WERI-Rb-1 (cell line): ENCODE measurements at regions not wholly inside any gene's neighbourhood (a gene's known extent, or its start where the extent isn't known, plus 50 kb on each side); places are given as distances from the start of the nearest gene placed in this dataset.

Source experiments
- DNase-seq: peaks from one replicate; pipeline ENCODE4 v3.0.0-alpha.2; 2020
- H3K27ac ChIP-seq: fragments of 250-450 bp; sonication (Bioruptor Pico); 2 replicates; pipeline ENCODE4 v1.5.1; 2020; ENCODE audit warnings: mild to moderate bottlenecking, moderate library complexity
- H3K27me3 ChIP-seq: fragments of 250-450 bp; sonication (Bioruptor Pico); 2 replicates; pipeline ENCODE4 v1.5.1; 2021; ENCODE audit warnings: mild to moderate bottlenecking, low read depth, moderate library complexity; ENCODE audit not compliant: insufficient read depth, severe bottlenecking
- H3K36me3 ChIP-seq: fragments of 250-450 bp; sonication (Bioruptor Pico); 2 replicates; pipeline ENCODE4 v1.5.1; 2020; ENCODE audit warnings: mild to moderate bottlenecking, moderate library complexity
- H3K4me3 ChIP-seq: 2 replicates; pipeline ENCODE4 v1.5.1; 2011; ENCODE audit warnings: low read depth, mild to moderate bottlenecking, control low read depth, low read length
- H3K9me3 ChIP-seq: fragments of 250-450 bp; sonication (Bioruptor Pico); 2 replicates; pipeline ENCODE4 v1.5.1; 2021; ENCODE audit warnings: mild to moderate bottlenecking, moderate library complexity; ENCODE audit not compliant: severe bottlenecking
- TF ChIP-seq, protein P1 (sequence below): IDR thresholded peaks from 2 replicates; pipeline ENCODE4 v1.5.1; 2011; ENCODE audit warnings: low read depth, mild to moderate bottlenecking, control low read depth, inconsistent platforms, low read length

GRCh38 chr1:9449110-9449627 is 90.1 kb upstream of the SLC25A33 start:
- Histone ChIP-seq H3K4me3 (no peak overlapping the region), H3K9me3 (no peaks in the 10 kb centered on the region), H3K27ac (peak overlapping the region; percentile 36; the same call in 1 of the 2 replicates), H3K36me3 (no peaks in the 10 kb centered on the region), H3K27me3 (no peaks in the 10 kb centered on the region)
- no peak for DNase-seq
- TF ChIP-seq, protein P1, sequence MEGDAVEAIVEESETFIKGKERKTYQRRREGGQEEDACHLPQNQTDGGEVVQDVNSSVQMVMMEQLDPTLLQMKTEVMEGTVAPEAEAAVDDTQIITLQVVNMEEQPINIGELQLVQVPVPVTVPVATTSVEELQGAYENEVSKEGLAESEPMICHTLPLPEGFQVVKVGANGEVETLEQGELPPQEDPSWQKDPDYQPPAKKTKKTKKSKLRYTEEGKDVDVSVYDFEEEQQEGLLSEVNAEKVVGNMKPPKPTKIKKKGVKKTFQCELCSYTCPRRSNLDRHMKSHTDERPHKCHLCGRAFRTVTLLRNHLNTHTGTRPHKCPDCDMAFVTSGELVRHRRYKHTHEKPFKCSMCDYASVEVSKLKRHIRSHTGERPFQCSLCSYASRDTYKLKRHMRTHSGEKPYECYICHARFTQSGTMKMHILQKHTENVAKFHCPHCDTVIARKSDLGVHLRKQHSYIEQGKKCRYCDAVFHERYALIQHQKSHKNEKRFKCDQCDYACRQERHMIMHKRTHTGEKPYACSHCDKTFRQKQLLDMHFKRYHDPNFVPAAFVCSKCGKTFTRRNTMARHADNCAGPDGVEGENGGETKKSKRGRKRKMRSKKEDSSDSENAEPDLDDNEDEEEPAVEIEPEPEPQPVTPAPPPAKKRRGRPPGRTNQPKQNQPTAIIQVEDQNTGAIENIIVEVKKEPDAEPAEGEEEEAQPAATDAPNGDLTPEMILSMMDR = no peak

DNA sequence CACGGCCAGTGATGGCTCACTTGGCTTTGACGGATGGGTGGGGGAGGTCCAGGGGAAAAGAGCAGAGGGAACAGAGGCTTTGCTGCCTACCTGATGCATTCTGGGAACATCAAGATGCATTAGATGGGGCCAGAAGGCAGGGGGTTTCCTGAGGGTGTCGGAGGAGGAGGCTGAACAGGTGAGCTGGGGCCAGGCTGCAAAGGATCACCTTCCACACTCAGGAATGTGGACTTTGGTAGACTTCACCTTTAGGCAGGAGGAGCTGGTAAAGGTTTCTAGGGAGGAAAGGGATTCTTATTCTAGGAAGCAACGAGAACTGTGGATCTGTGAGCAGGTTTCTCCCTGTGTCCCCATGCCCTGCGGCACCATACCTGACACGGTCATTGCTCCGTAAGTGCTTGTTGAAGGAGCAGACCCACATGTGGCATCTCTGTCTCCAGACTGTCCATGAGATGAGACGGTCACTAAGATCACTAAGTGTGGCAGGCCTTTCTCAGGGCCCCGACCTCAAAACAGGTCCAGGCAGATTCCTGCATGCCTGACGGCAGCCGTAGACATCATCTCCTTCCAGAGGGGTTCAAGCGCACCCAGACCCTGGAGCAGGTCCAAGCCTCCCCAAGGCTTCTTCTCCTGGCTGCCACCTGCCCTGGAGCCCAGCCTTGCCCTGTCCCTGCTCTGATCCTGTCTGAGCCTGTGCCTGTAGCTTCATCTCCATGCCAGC is 89.1 kb upstream of the SLC25A33 start:
- Histone ChIP-seq H3K9me3 (no peaks in the 10 kb centered on the region), H3K27ac (no peak overlapping the region), H3K27me3 (no peaks in the 10 kb centered on the region), H3K4me3 (no peak overlapping the region), H3K36me3 (no peaks in the 10 kb centered on the region)
- TF ChIP-seq, protein P1 = no peak
- DNase-seq = no peak

DNA sequence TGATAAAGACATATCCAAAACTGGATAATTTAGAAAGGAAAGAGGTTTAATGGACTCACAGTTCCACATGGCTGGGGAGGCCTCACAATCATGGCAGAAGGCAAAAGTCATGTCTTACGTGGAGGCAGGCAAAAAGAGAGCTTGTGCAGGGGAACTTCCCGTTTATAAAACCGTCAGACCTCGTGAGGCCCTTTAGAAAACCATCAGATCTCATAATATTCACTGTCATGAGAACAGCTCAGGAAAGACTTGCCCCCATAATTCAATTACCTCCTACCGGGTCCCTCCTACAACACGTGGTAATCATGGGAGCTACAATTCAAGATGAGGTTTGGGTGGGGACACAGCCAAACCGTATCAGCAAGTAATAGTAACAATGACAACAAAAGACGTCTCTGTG is 88.2 kb upstream of the SLC25A33 start:
- Histone ChIP-seq H3K27me3 (no peaks in the 10 kb centered on the region), H3K27ac (no peak overlapping the region; the same call in 1 of the 2 replicates), H3K36me3 (no peaks in the 10 kb centered on the region), H3K4me3 (no peak overlapping the region), H3K9me3 (no peaks in the 10 kb centered on the region)
- TF ChIP-seq, protein P1 = no peak
- no peak for DNase-seq

- TF ChIP-seq, protein P1 = no peak
- Histone ChIP-seq H3K27ac (peak overlapping the region; percentile 49), H3K27me3 (no peaks in the 10 kb centered on the region), H3K36me3 (no peaks in the 10 kb centered on the region), H3K9me3 (no peaks in the 10 kb centered on the region), H3K4me3 (no peak overlapping the region)
- no peak for DNase-seq
These were observed 86.6 kb upstream of the SLC25A33 start for GRCh38 chr1:9452516-9453140.

- TF ChIP-seq, protein P1 = no peak
- DNase-seq = no peak
- Histone ChIP-seq H3K9me3 (no peaks in the 10 kb centered on the region), H3K27me3 (no peaks in the 10 kb centered on the region), H3K27ac (peak overlapping the region; percentile 12; the same call in 1 of the 2 replicates), H3K4me3 (no peak overlapping the region), H3K36me3 (no peaks in the 10 kb centered on the region)
These were observed 85.9 kb upstream of the SLC25A33 start for GRCh38 chr1:9453375-9453774.
